ENCODE measurements at regions not wholly inside any gene's neighbourhood (a gene's known extent, or its start where the extent isn't known, plus 50 kb on each side); places are given as distances from the start of the nearest gene placed in this dataset.

- no peaks in the 10 kb centered on the region for H3K4me1 Mint-ChIP-seq
- H3K27ac Mint-ChIP-seq, result no peak overlapping the region
- no peak overlapping the region for H3K4me3 Mint-ChIP-seq
- TF ChIP-seq, protein P1, sequence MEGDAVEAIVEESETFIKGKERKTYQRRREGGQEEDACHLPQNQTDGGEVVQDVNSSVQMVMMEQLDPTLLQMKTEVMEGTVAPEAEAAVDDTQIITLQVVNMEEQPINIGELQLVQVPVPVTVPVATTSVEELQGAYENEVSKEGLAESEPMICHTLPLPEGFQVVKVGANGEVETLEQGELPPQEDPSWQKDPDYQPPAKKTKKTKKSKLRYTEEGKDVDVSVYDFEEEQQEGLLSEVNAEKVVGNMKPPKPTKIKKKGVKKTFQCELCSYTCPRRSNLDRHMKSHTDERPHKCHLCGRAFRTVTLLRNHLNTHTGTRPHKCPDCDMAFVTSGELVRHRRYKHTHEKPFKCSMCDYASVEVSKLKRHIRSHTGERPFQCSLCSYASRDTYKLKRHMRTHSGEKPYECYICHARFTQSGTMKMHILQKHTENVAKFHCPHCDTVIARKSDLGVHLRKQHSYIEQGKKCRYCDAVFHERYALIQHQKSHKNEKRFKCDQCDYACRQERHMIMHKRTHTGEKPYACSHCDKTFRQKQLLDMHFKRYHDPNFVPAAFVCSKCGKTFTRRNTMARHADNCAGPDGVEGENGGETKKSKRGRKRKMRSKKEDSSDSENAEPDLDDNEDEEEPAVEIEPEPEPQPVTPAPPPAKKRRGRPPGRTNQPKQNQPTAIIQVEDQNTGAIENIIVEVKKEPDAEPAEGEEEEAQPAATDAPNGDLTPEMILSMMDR (IDR thresholded peaks at IDR 0.05), result no peak
- peaks cover 14% of the 10 kb centered on the region for H3K27me3 Mint-ChIP-seq
- no peaks in the 10 kb centered on the region for H3K9me3 Mint-ChIP-seq
- intact Hi-C loops (cut with micrococcal nuclease), result no loop called here
- ChIA-PET POLR2A (no interaction called here), CTCF (no interaction called here)
- ATAC-seq (ENCODE audit: low read depth) (no peak), DNase-seq (no peak)
- no peaks in the 10 kb centered on the region for H3K36me3 Mint-ChIP-seq (ENCODE audit: low read depth)
Measured at GRCh38 chr4:100075056-100075455, 115.2 kb downstream of the DDIT4L start.

DNA sequence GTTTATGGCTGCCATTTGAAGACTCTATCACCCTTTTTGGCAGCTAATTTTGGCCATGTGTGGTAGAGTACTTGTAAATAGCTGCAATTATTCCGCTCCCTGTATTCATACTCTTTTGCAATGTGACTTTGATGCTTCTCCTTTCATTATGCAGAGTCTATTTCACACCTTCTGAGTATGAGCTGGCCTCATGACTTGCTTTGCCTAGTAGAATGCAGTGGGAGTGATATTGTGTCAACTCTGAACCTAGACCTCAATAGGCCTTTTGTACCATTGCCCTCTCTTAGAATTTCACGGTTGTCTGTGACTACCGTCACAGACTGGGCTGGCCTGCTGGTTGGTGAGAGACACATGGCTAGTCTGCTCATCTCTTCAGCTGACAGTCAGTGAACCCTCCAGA lies 118.8 kb downstream of the DDIT4L start:
- Mint-ChIP-seq H3K36me3 (ENCODE audit: low read depth) (no peaks in the 10 kb centered on the region), H3K4me3 (no peak overlapping the region), H3K27me3 (peaks cover 12% of the 10 kb centered on the region), H3K4me1 (no peaks in the 10 kb centered on the region), H3K9me3 (no peaks in the 10 kb centered on the region), H3K27ac (no peak overlapping the region)
- POLR2A ChIA-PET, result no interaction called here
- intact Hi-C loops (cut with micrococcal nuclease), result no loop called here
- CTCF ChIA-PET, result no interaction called here
- ATAC-seq (ENCODE audit: low read depth), result no peak
- no peak for DNase-seq
- TF ChIP-seq, protein P1 (IDR thresholded peaks at IDR 0.05), result no peak

GRCh38 chr4:100070868-100071267 lies 119.4 kb downstream of the DDIT4L start:
- DNase-seq (no peak), ATAC-seq (ENCODE audit: low read depth) (no peak)
- Mint-ChIP-seq H3K4me1 (no peaks in the 10 kb centered on the region), H3K27ac (no peak overlapping the region), H3K36me3 (ENCODE audit: low read depth) (no peaks in the 10 kb centered on the region), H3K27me3 (peaks cover 16% of the 10 kb centered on the region), H3K4me3 (no peak overlapping the region), H3K9me3 (no peaks in the 10 kb centered on the region)
- intact Hi-C loops (cut with micrococcal nuclease), result no loop called here
- POLR2A ChIA-PET, result no interaction called here
- TF ChIP-seq, protein P1 (IDR thresholded peaks at IDR 0.05), result no peak
- CTCF ChIA-PET, result no interaction called here

DNA sequence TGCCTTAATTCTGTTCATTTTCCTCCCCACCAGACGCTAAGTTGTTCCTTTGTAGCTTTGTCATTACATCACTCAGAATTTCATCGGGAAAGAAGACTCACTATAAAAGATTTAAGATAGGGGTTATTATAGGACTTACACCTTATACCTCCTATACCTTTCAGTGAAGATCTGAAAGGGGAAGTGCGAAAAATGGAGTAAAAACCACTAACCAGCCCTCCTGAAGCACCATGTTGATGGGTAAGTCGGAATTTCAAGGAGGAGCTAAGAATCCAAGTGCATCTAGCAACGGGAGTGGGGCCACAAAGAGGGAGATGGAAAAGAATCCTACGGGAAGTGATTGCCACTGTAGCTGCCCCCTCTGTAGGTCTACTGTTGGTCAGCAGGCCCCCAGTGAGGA lies 119.1 kb upstream of the H2AZ1 start:
- Mint-ChIP-seq H3K36me3 (ENCODE audit: low read depth) (no peaks in the 10 kb centered on the region), H3K9me3 (no peaks in the 10 kb centered on the region), H3K27me3 (peaks cover 11% of the 10 kb centered on the region), H3K4me1 (no peaks in the 10 kb centered on the region), H3K27ac (no peak overlapping the region), H3K4me3 (no peak overlapping the region)
- POLR2A ChIA-PET, result no interaction called here
- CTCF ChIA-PET, result no interaction called here
- DNase-seq, result no peak
- TF ChIP-seq, protein P1 (IDR thresholded peaks at IDR 0.05), result no peak
- intact Hi-C loops (cut with micrococcal nuclease), result no loop called here
- no peak for ATAC-seq (ENCODE audit: low read depth)

DNA sequence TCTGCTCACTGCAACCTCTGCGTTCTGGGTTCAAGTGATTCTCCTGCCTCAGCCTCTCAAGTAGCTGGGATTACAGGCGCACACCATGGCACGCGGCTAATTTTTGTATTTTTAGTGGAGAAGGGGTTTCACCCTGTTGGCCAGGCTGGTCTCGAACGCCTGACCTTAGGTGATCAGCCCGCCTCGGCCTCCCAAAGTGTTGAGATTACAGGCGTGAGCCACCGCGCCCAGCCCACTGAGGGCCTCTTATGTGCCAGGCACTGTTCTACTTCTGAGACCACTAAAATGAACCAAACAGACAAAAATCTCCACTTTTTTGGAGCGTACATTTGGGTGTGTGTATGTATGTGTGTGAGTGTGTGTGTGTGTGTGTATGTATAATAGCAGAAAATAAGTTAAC lies 117.2 kb upstream of the H2AZ1 start:
- CTCF ChIA-PET, result no interaction called here
- ATAC-seq (ENCODE audit: low read depth) (no peak), DNase-seq (no peak)
- no peaks in the 10 kb centered on the region for H3K9me3 Mint-ChIP-seq
- H3K4me1 Mint-ChIP-seq, result no peaks in the 10 kb centered on the region
- H3K27me3 Mint-ChIP-seq, result peaks cover 11% of the 10 kb centered on the region
- TF ChIP-seq, protein P1 (IDR thresholded peaks at IDR 0.05), result no peak
- no peaks in the 10 kb centered on the region for H3K36me3 Mint-ChIP-seq (ENCODE audit: low read depth)
- intact Hi-C loops (cut with micrococcal nuclease), result no loop called here
- POLR2A ChIA-PET, result no interaction called here
- no peak overlapping the region for H3K27ac Mint-ChIP-seq
- no peak overlapping the region for H3K4me3 Mint-ChIP-seq
